ENCODE measurements at regions not wholly inside any gene's neighbourhood (a gene's known extent, or its start where the extent isn't known, plus 50 kb on each side); places are given as distances from the start of the nearest gene placed in this dataset.

- Mint-ChIP-seq H3K4me3 (no peak overlapping the region), H3K36me3 (ENCODE audit: low read depth) (no peaks in the 10 kb centered on the region), H3K9me3 (peaks cover 19% of the 10 kb centered on the region), H3K27ac (no peak overlapping the region), H3K4me1 (no peaks in the 10 kb centered on the region), H3K27me3 (ENCODE audit: insufficient read depth) (peaks cover 1% of the 10 kb centered on the region)
- no peak overlapping the region for H3K27ac ChIP-seq (ENCODE audit: low read depth, low read length)
- H3K9ac ChIP-seq (ENCODE audit: extremely low read depth, low read length, poor library complexity, severe bottlenecking), result no peak overlapping the region
- H3K9me3 ChIP-seq (ENCODE audit: control insufficient read depth, low read length), result peaks cover 23% of the 10 kb centered on the region
- no peak for DNase-seq
- H3K36me3 ChIP-seq (ENCODE audit: control insufficient read depth, insufficient read depth, low read length), result no peaks in the 10 kb centered on the region
- no peaks in the 10 kb centered on the region for H3K27me3 ChIP-seq (ENCODE audit: control insufficient read depth, insufficient read depth, low read length, poor library complexity, severe bottlenecking)
- no peaks in the 10 kb centered on the region for H3K4me1 ChIP-seq (ENCODE audit: control insufficient read depth, insufficient read depth, low read length)
- TF ChIP-seq CTCF (conservative IDR thresholded peaks at IDR 0.05), result no peak
- no peak overlapping the region for H3K4me3 ChIP-seq (ENCODE audit: low read length)
Observed at GRCh38 chr16:47777220-47777619, 316.1 kb downstream of the PHKB start.

- peak; percentile 73 for DNase-seq
- Mint-ChIP-seq H3K9me3 (peaks cover 21% of the 10 kb centered on the region), H3K27me3 (ENCODE audit: insufficient read depth) (peaks cover 4% of the 10 kb centered on the region), H3K4me3 (no peak overlapping the region), H3K4me1 (no peaks in the 10 kb centered on the region), H3K27ac (no peak overlapping the region), H3K36me3 (ENCODE audit: low read depth) (no peaks in the 10 kb centered on the region)
- H3K4me1 ChIP-seq (ENCODE audit: control insufficient read depth, insufficient read depth, low read length), result no peaks in the 10 kb centered on the region
- 90% methylated on average over 1 of the region's 1 CpG; no CpG with 5 or more reads in 1 of the 2 experiments for WGBS, 2 experiments (ENCODE audit: insufficient coverage in 1 of 2, insufficient read length in 1 of 2)
- H3K27me3 ChIP-seq (ENCODE audit: control insufficient read depth, insufficient read depth, low read length, poor library complexity, severe bottlenecking), result no peaks in the 10 kb centered on the region
- no peak overlapping the region for H3K9ac ChIP-seq (ENCODE audit: extremely low read depth, low read length, poor library complexity, severe bottlenecking)
- H3K4me3 ChIP-seq (ENCODE audit: low read length), result peak overlapping the region; percentile 47
- peak; percentile 56 for TF ChIP-seq CTCF (conservative IDR thresholded peaks at IDR 0.05)
- no peaks in the 10 kb centered on the region for H3K36me3 ChIP-seq (ENCODE audit: control insufficient read depth, insufficient read depth, low read length)
- H3K27ac ChIP-seq (ENCODE audit: low read depth, low read length), result no peak overlapping the region
- peaks cover 23% of the 10 kb centered on the region for H3K9me3 ChIP-seq (ENCODE audit: control insufficient read depth, low read length)
Observed at GRCh38 chr16:47774661-47775060, 313.5 kb downstream of the PHKB start.

GRCh38 chr16:47753659-47754058, 292.5 kb downstream of the PHKB start:
- TF ChIP-seq CTCF (conservative IDR thresholded peaks at IDR 0.05), result no peak
- Histone ChIP-seq H3K36me3 (ENCODE audit: control insufficient read depth, insufficient read depth, low read length) (no peaks in the 10 kb centered on the region), H3K4me3 (ENCODE audit: low read length) (no peak overlapping the region), H3K4me1 (ENCODE audit: control insufficient read depth, insufficient read depth, low read length) (no peaks in the 10 kb centered on the region), H3K9ac (ENCODE audit: extremely low read depth, low read length, poor library complexity, severe bottlenecking) (no peak overlapping the region), H3K27ac (ENCODE audit: low read depth, low read length) (no peak overlapping the region), H3K9me3 (ENCODE audit: control insufficient read depth, low read length) (no peaks in the 10 kb centered on the region), H3K27me3 (ENCODE audit: control insufficient read depth, insufficient read depth, low read length, poor library complexity, severe bottlenecking) (no peaks in the 10 kb centered on the region)
- Mint-ChIP-seq H3K27me3 (ENCODE audit: insufficient read depth) (no peaks in the 10 kb centered on the region), H3K36me3 (ENCODE audit: low read depth) (no peaks in the 10 kb centered on the region), H3K4me1 (no peaks in the 10 kb centered on the region), H3K27ac (no peak overlapping the region), H3K9me3 (no peaks in the 10 kb centered on the region), H3K4me3 (no peak overlapping the region)
- WGBS, 2 experiments (ENCODE audit: insufficient coverage in 1 of 2, insufficient read length in 1 of 2), result 55% methylated on average over 1 of the region's 1 CpG; no CpG with 5 or more reads in 1 of the 2 experiments
- DNase-seq, result no peak

Data from endodermal cell (in vitro differentiated cells).